DMS114 treated with DMSO at 0.1 percent for 48 hours (cell line): ENCODE measurements at regions not wholly inside any gene's neighbourhood (a gene's known extent, or its start where the extent isn't known, plus 50 kb on each side); places are given as distances from the start of the nearest gene placed in this dataset.
"Not testable (repeated sequence)": the region's sequence is repeated elsewhere in the genome, so short reads cannot be mapped to it uniquely, and the experiment has no call there.

Experiments
- DNase-seq: peaks from one replicate; lab custom pipeline; 2025; ENCODE audit not compliant: unreplicated experiment; lab: John Stamatoyannopoulos, UW

- no peak for DNase-seq
These were observed 163.4 kb upstream of the DDHD1 start for GRCh38 chr14:53316504-53316903.

GRCh38 chr14:53310412-53310811 is 157.3 kb upstream of the DDHD1 start:
- DNase-seq, result no peak

- DNase-seq, result no peak
These were observed 153.8 kb upstream of the DDHD1 start for GRCh38 chr14:53306911-53307310.

GRCh38 chr14:53306267-53306721 is 153.2 kb upstream of the DDHD1 start:
- DNase-seq, result peak; percentile 23

GRCh38 chr14:53304726-53305381 is 151.7 kb upstream of the DDHD1 start:
- DNase-seq, result no peak

GRCh38 chr14:53295985-53296582 is 143.0 kb upstream of the DDHD1 start:
- DNase-seq, result peak; percentile 10

GRCh38 chr14:53295372-53295771 is 142.2 kb upstream of the DDHD1 start:
- DNase-seq, result no peak

GRCh38 chr14:53286301-53286700 is 133.2 kb upstream of the DDHD1 start:
- DNase-seq, result no peak

- no peak for DNase-seq
These were observed 132.7 kb upstream of the DDHD1 start for GRCh38 chr14:53285821-53286220.

- DNase-seq, result no peak
These were observed 131.9 kb upstream of the DDHD1 start for GRCh38 chr14:53285064-53285463.

GRCh38 chr14:53278602-53279506 is 125.7 kb upstream of the DDHD1 start:
- no peak for DNase-seq

- DNase-seq, result no peak
These were observed 120.5 kb upstream of the DDHD1 start for GRCh38 chr14:53273671-53274072.

GRCh38 chr14:53265025-53265424 is 111.9 kb upstream of the DDHD1 start:
- no peak for DNase-seq

GRCh38 chr14:53260928-53261327 is 107.8 kb upstream of the DDHD1 start:
- DNase-seq, result no peak

- DNase-seq, result no peak
These were observed 107.2 kb upstream of the DDHD1 start for GRCh38 chr14:53260286-53260685.

GRCh38 chr14:53252141-53252540 is 99.0 kb upstream of the DDHD1 start:
- no peak for DNase-seq

GRCh38 chr14:53249059-53249458 is 95.9 kb upstream of the DDHD1 start:
- DNase-seq, result no peak

GRCh38 chr14:53247596-53248370 is 94.7 kb upstream of the DDHD1 start:
- DNase-seq, result no peak

- DNase-seq, result not testable (repeated sequence)
These were observed 89.8 kb upstream of the DDHD1 start for GRCh38 chr14:53242898-53243297.

- DNase-seq, result no peak
These were observed 84.4 kb upstream of the DDHD1 start for GRCh38 chr14:53237488-53237887.

- DNase-seq, result no peak
These were observed 83.6 kb upstream of the DDHD1 start for GRCh38 chr14:53236708-53237107.
